SU-DHL-6 (cell line): ENCODE measurements at regions not wholly inside any gene's neighbourhood (a gene's known extent, or its start where the extent isn't known, plus 50 kb on each side); places are given as distances from the start of the nearest gene placed in this dataset.

Experiments used
- H2AFZ ChIP-seq: fragments of 200-600 bp; sonication (generic); 2 replicates; pipeline ENCODE4 v1.6.1; 2014; ENCODE audit warnings: low read depth, mild to moderate bottlenecking, moderate library complexity, mixed read lengths, antibody characterized with exemption, low read length; ENCODE audit not compliant: severe bottlenecking
- H3F3A ChIP-seq: fragments of 200-600 bp; shearing (Covaris generic); 2 replicates; pipeline ENCODE4 v1.6.0; 2016; ENCODE audit warnings: antibody characterized with exemption, mild to moderate bottlenecking; ENCODE audit not compliant: insufficient read depth
- H3K27ac ChIP-seq: fragments of 200-600 bp; sonication (generic); 2 replicates; pipeline ENCODE4 v1.5.1; 2016; ENCODE audit warnings: low read depth, mild to moderate bottlenecking, low read length, moderate library complexity, mixed read lengths
- H3K27me3 ChIP-seq: fragments of 200-600 bp; sonication (generic), shearing (Covaris generic); 2 replicates; pipeline ENCODE4 v1.6.0; 2014; ENCODE audit warnings: mild to moderate bottlenecking, low read length
- H3K36me3 ChIP-seq: fragments of 200-600 bp; sonication (generic); 2 replicates; pipeline ENCODE4 v1.6.1; 2014; ENCODE audit warnings: mild to moderate bottlenecking, low read length, mixed read lengths
- H3K4me2 ChIP-seq: fragments of 300-600, 200-600 bp; shearing (Covaris generic), sonication (generic); 2 replicates; pipeline ENCODE4 v1.6.0; 2014; ENCODE audit warnings: low read length, low read depth, mild to moderate bottlenecking; ENCODE audit not compliant: poor library complexity, severe bottlenecking
- H3K4me3 ChIP-seq: fragments of 200-600 bp; sonication (generic); 2 replicates; pipeline ENCODE4 v1.5.1; 2014; ENCODE audit warnings: antibody characterized with exemption, low read length, mild to moderate bottlenecking, mixed read lengths; ENCODE audit not compliant: insufficient read depth, poor library complexity, severe bottlenecking
- H3K79me2 ChIP-seq: fragments of 200-600 bp; sonication (generic); 2 replicates; pipeline ENCODE4 v1.6.1; 2014; ENCODE audit warnings: mild to moderate bottlenecking, low read length, moderate library complexity; ENCODE audit not compliant: insufficient read depth
- H3K9ac ChIP-seq: fragments of 200-600 bp; sonication (generic); 2 replicates; pipeline ENCODE4 v1.7.0; 2014; ENCODE audit warnings: mild to moderate bottlenecking, low read length
- H3K9me2 ChIP-seq: fragments of 200-600 bp; sonication (generic); replicated peaks from 2 replicates; pipeline ENCODE4 v1.6.1; 2014; ENCODE audit warnings: low read length; ENCODE audit not compliant: insufficient read depth
- H3K9me3 ChIP-seq: fragments of 200-600 bp; sonication (generic); 2 replicates; pipeline ENCODE4 v1.6.1; 2014; ENCODE audit warnings: low read length, mixed read lengths; ENCODE audit not compliant: insufficient read depth
- H4K20me1 ChIP-seq: fragments of 200-600 bp; sonication (generic); 2 replicates; pipeline ENCODE4 v1.6.1; 2014; ENCODE audit warnings: low read depth, mild to moderate bottlenecking, antibody characterized with exemption, low read length, moderate library complexity, mixed read lengths
- CTCF ChIP-seq: fragments of 200-600 bp; sonication (generic); IDR thresholded peaks from one replicate; pipeline ENCODE4 v1.5.1; 2017; ENCODE audit warnings: antibody characterized with exemption, mild to moderate bottlenecking, low read length, moderate library complexity; ENCODE audit not compliant: insufficient read depth, poor library complexity, severe bottlenecking
- EZH2phosphoT487 ChIP-seq: fragments of 200-600 bp; sonication (generic), shearing (Covaris generic); conservative IDR thresholded peaks from 2 replicates; pipeline ENCODE4 v1.6.1; 2018; ENCODE audit warnings: mild to moderate bottlenecking, antibody characterized with exemption, low read length, moderate library complexity, mixed read lengths

- no peaks in the 10 kb centered on the region for H3K79me2 ChIP-seq
- H2AFZ ChIP-seq: no peak overlapping the region
- TF ChIP-seq CTCF: no peak
- no peak for TF ChIP-seq EZH2phosphoT487
- no peaks in the 10 kb centered on the region for H3K27me3 ChIP-seq
- no peak overlapping the region for H3K9ac ChIP-seq
- no peaks in the 10 kb centered on the region for H3K9me3 ChIP-seq
- no peak overlapping the region for H3K4me2 ChIP-seq
- H3F3A ChIP-seq: no peaks in the 10 kb centered on the region
- no peaks in the 10 kb centered on the region for H4K20me1 ChIP-seq
- H3K4me3 ChIP-seq: no peak overlapping the region
- H3K9me2 ChIP-seq: no peaks in the 10 kb centered on the region
- H3K36me3 ChIP-seq: no peaks in the 10 kb centered on the region
- H3K27ac ChIP-seq: no peak overlapping the region
Observed at GRCh38 chr2:236884569-236885175, 201.0 kb upstream of the COPS8 start.

GRCh38 chr2:236886456-236886855, 199.2 kb upstream of the COPS8 start:
- H3K9me2 ChIP-seq: no peaks in the 10 kb centered on the region
- H3K27me3 ChIP-seq: no peaks in the 10 kb centered on the region
- H3K79me2 ChIP-seq: no peaks in the 10 kb centered on the region
- no peak overlapping the region for H2AFZ ChIP-seq
- TF ChIP-seq EZH2phosphoT487: no peak
- TF ChIP-seq CTCF: no peak
- no peak overlapping the region for H3K9ac ChIP-seq
- H3K4me3 ChIP-seq: no peak overlapping the region
- H3K27ac ChIP-seq: no peak overlapping the region
- H3F3A ChIP-seq: no peaks in the 10 kb centered on the region
- H3K4me2 ChIP-seq: no peak overlapping the region
- H4K20me1 ChIP-seq: no peaks in the 10 kb centered on the region
- no peaks in the 10 kb centered on the region for H3K9me3 ChIP-seq
- H3K36me3 ChIP-seq: no peaks in the 10 kb centered on the region

- Histone ChIP-seq H3K4me2 (no peak overlapping the region), H3K4me3 (no peak overlapping the region), H4K20me1 (no peaks in the 10 kb centered on the region), H3K27ac (no peak overlapping the region), H2AFZ (no peak overlapping the region), H3F3A (no peaks in the 10 kb centered on the region), H3K27me3 (no peaks in the 10 kb centered on the region), H3K9me3 (no peaks in the 10 kb centered on the region), H3K9me2 (no peaks in the 10 kb centered on the region), H3K36me3 (no peaks in the 10 kb centered on the region), H3K9ac (no peak overlapping the region), H3K79me2 (no peaks in the 10 kb centered on the region)
- no peak for TF ChIP-seq EZH2phosphoT487
- no peak for TF ChIP-seq CTCF
Observed at GRCh38 chr2:236887531-236887930, 198.2 kb upstream of the COPS8 start.
